ENCODE measurements at regions not wholly inside any gene's neighbourhood (a gene's known extent, or its start where the extent isn't known, plus 50 kb on each side); places are given as distances from the start of the nearest gene placed in this dataset.
"Not testable (repeated sequence)": the region's sequence is repeated elsewhere in the genome, so short reads cannot be mapped to it uniquely, and the experiment has no call there.

- no peak for DNase-seq
Observed at GRCh38 chrX:127207326-127207725, 387.8 kb downstream of the PRR32 start.

GRCh38 chrX:127221821-127222220 is 402.3 kb downstream of the PRR32 start:
- DNase-seq: not testable (repeated sequence)

- DNase-seq: no peak
Observed at GRCh38 chrX:127243654-127244053, 424.1 kb downstream of the PRR32 start.

GRCh38 chrX:127259742-127260141 is 440.2 kb downstream of the PRR32 start:
- no peak for DNase-seq

GRCh38 chrX:127276326-127276725 is 456.8 kb downstream of the PRR32 start:
- no peak for DNase-seq

- no peak for DNase-seq
Observed at GRCh38 chrX:127300511-127300910, 481.0 kb downstream of the PRR32 start.

- no peak for DNase-seq
Observed at GRCh38 chrX:127302841-127303240, 483.3 kb downstream of the PRR32 start.

GRCh38 chrX:127305013-127305412 is 485.5 kb downstream of the PRR32 start:
- DNase-seq: no peak

GRCh38 chrX:127306262-127306661 is 486.7 kb downstream of the PRR32 start:
- DNase-seq: no peak

GRCh38 chrX:127313635-127314034 is 494.1 kb downstream of the PRR32 start:
- no peak for DNase-seq

GRCh38 chrX:127317159-127317558 is 497.6 kb downstream of the PRR32 start:
- no peak for DNase-seq

GRCh38 chrX:127324128-127324527 is 504.6 kb downstream of the PRR32 start:
- DNase-seq: no peak
